HAP-1 (cell line): ENCODE measurements at regions not wholly inside any gene's neighbourhood (a gene's known extent, or its start where the extent isn't known, plus 50 kb on each side); places are given as distances from the start of the nearest gene placed in this dataset.

Experiments
- DNase-seq, 2 experiments: peaks; one replicate each; pipeline ENCODE4 v3.0.0-alpha.2; 2016 to 2020; ENCODE audit warnings: low spot score in 2 of 2
- H3K27me3 ChIP-seq: fragments of 250-450 bp; sonication (Bioruptor Pico); 2 replicates; pipeline ENCODE4 v1.5.1; 2020; ENCODE audit warnings: low read depth, mild to moderate bottlenecking, moderate library complexity
- H3K36me3 ChIP-seq: fragments of 250-450 bp; sonication (Bioruptor Pico); replicated peaks from 2 replicates; pipeline ENCODE4 v1.5.1; 2020; ENCODE audit warnings: mild to moderate bottlenecking
- H3K4me1 ChIP-seq: fragments of 250-450 bp; sonication (Bioruptor Pico); 2 replicates; pipeline ENCODE4 v1.5.1; 2020; ENCODE audit warnings: mild to moderate bottlenecking
- H3K4me3 ChIP-seq: fragments of 250-450 bp; sonication (Bioruptor Pico); 2 replicates; pipeline ENCODE4 v1.5.1; 2020; ENCODE audit warnings: mild to moderate bottlenecking, moderate library complexity
- H3K9me3 ChIP-seq: fragments of 250-450 bp; sonication (Bioruptor Pico); 2 replicates; pipeline ENCODE4 v1.5.1; 2020; ENCODE audit warnings: mild to moderate bottlenecking, moderate library complexity
- in situ Hi-C: fragments of 300-500 bp; cut with MboI; formaldehyde crosslinking; loops from 3 replicates; pipeline ENCODE4 v1.14.3; 2020; ENCODE audit warnings: low sequenced_read_pairs, inconsistent platforms, mixed read lengths

GRCh38 chr5:62138607-62139006 lies 167.4 kb upstream of the KIF2A start:
- H3K4me3 ChIP-seq = no peak overlapping the region
- peaks cover 2% of the 10 kb centered on the region; the same call in 1 of the 2 replicates for H3K4me1 ChIP-seq
- no peaks in the 10 kb centered on the region for H3K36me3 ChIP-seq
- in situ Hi-C loops = no loop called here
- H3K9me3 ChIP-seq = no peaks in the 10 kb centered on the region
- peak in 1 of 2 experiments; percentile 11 for DNase-seq
- no peaks in the 10 kb centered on the region for H3K27me3 ChIP-seq

- no peaks in the 10 kb centered on the region for H3K9me3 ChIP-seq
- no peak overlapping the region for H3K4me3 ChIP-seq
- no peaks in the 10 kb centered on the region for H3K27me3 ChIP-seq
- in situ Hi-C loops = no loop called here
- peaks cover 2% of the 10 kb centered on the region; the same call in 1 of the 2 replicates for H3K4me1 ChIP-seq
- no peak for DNase-seq
- H3K36me3 ChIP-seq = no peaks in the 10 kb centered on the region
Observed at GRCh38 chr5:62139741-62140140, 166.3 kb upstream of the KIF2A start.

GRCh38 chr5:62142351-62142750 lies 163.7 kb upstream of the KIF2A start:
- H3K4me1 ChIP-seq = peaks cover 2% of the 10 kb centered on the region; the same call in 1 of the 2 replicates
- H3K27me3 ChIP-seq = no peaks in the 10 kb centered on the region
- H3K9me3 ChIP-seq = no peaks in the 10 kb centered on the region
- H3K4me3 ChIP-seq = no peak overlapping the region
- DNase-seq = no peak
- no peaks in the 10 kb centered on the region for H3K36me3 ChIP-seq
- in situ Hi-C loops = no loop called here

GRCh38 chr5:62143268-62144229 lies 162.5 kb upstream of the KIF2A start:
- Histone ChIP-seq H3K4me1 (peaks cover 2% of the 10 kb centered on the region; the same call in 1 of the 2 replicates), H3K27me3 (no peaks in the 10 kb centered on the region), H3K9me3 (no peaks in the 10 kb centered on the region), H3K36me3 (no peaks in the 10 kb centered on the region), H3K4me3 (no peak overlapping the region)
- in situ Hi-C loops = no loop called here
- DNase-seq = peak in 1 of 2 experiments; percentile 42

GRCh38 chr5:62144401-62145022 lies 161.5 kb upstream of the KIF2A start:
- H3K27me3 ChIP-seq = no peaks in the 10 kb centered on the region
- no peak overlapping the region for H3K4me3 ChIP-seq
- in situ Hi-C loops = no loop called here
- H3K36me3 ChIP-seq = no peaks in the 10 kb centered on the region
- DNase-seq = no peak
- H3K4me1 ChIP-seq = peaks cover 2% of the 10 kb centered on the region; the same call in 1 of the 2 replicates
- H3K9me3 ChIP-seq = no peaks in the 10 kb centered on the region

GRCh38 chr5:62149879-62150278 lies 156.1 kb upstream of the KIF2A start:
- H3K36me3 ChIP-seq = no peaks in the 10 kb centered on the region

GRCh38 chr5:62152394-62153087 lies 153.5 kb upstream of the KIF2A start:
- in situ Hi-C loops = no loop called here
- no peaks in the 10 kb centered on the region for H3K4me1 ChIP-seq
- DNase-seq = no peak
- no peaks in the 10 kb centered on the region for H3K36me3 ChIP-seq
- H3K4me3 ChIP-seq = no peak overlapping the region
- no peaks in the 10 kb centered on the region; the same call in none of the 2 replicates for H3K9me3 ChIP-seq
- H3K27me3 ChIP-seq = no peaks in the 10 kb centered on the region

More at GRCh38 chr5:62149879-62150278, 156.1 kb upstream of the KIF2A start:
- DNase-seq = no peak
- Histone ChIP-seq H3K27me3 (no peaks in the 10 kb centered on the region), H3K9me3 (no peaks in the 10 kb centered on the region; the same call in 1 of the 2 replicates), H3K4me3 (no peak overlapping the region), H3K4me1 (no peaks in the 10 kb centered on the region)
- in situ Hi-C loops = no loop called here

- H3K27me3 ChIP-seq = no peaks in the 10 kb centered on the region
- H3K4me3 ChIP-seq = no peak overlapping the region
- no peak for DNase-seq
- in situ Hi-C loops = no loop called here
- no peaks in the 10 kb centered on the region; the same call in none of the 2 replicates for H3K9me3 ChIP-seq
- H3K4me1 ChIP-seq = no peaks in the 10 kb centered on the region
- no peaks in the 10 kb centered on the region for H3K36me3 ChIP-seq
Observed at GRCh38 chr5:62154758-62155157, 151.2 kb upstream of the KIF2A start.

GRCh38 chr5:62155988-62156387 lies 150.0 kb upstream of the KIF2A start:
- in situ Hi-C loops = no loop called here
- H3K9me3 ChIP-seq = no peaks in the 10 kb centered on the region; the same call in none of the 2 replicates
- H3K4me1 ChIP-seq = no peaks in the 10 kb centered on the region
- H3K36me3 ChIP-seq = no peaks in the 10 kb centered on the region
- no peak for DNase-seq
- no peak overlapping the region for H3K4me3 ChIP-seq
- no peaks in the 10 kb centered on the region for H3K27me3 ChIP-seq

- no peaks in the 10 kb centered on the region for H3K9me3 ChIP-seq
- H3K36me3 ChIP-seq = no peaks in the 10 kb centered on the region
- no peaks in the 10 kb centered on the region for H3K27me3 ChIP-seq
- in situ Hi-C loops = no loop called here
- no peak overlapping the region for H3K4me3 ChIP-seq
- no peak for DNase-seq
- H3K4me1 ChIP-seq = no peaks in the 10 kb centered on the region
Observed at GRCh38 chr5:62167561-62168057, 138.4 kb upstream of the KIF2A start.

GRCh38 chr5:62168506-62169281 lies 137.3 kb upstream of the KIF2A start:
- no peak for DNase-seq
- H3K36me3 ChIP-seq = no peaks in the 10 kb centered on the region
- H3K27me3 ChIP-seq = no peaks in the 10 kb centered on the region
- H3K4me3 ChIP-seq = no peak overlapping the region
- H3K4me1 ChIP-seq = no peaks in the 10 kb centered on the region
- in situ Hi-C loops = no loop called here
- H3K9me3 ChIP-seq = no peaks in the 10 kb centered on the region

- H3K27me3 ChIP-seq = no peaks in the 10 kb centered on the region
- in situ Hi-C loops = no loop called here
- H3K4me3 ChIP-seq = no peak overlapping the region
- no peak for DNase-seq
- no peaks in the 10 kb centered on the region for H3K36me3 ChIP-seq
- no peaks in the 10 kb centered on the region for H3K9me3 ChIP-seq
- no peaks in the 10 kb centered on the region for H3K4me1 ChIP-seq
Observed at GRCh38 chr5:62178258-62178657, 127.7 kb upstream of the KIF2A start.

- no peak for DNase-seq
- in situ Hi-C loops = no loop called here
- no peaks in the 10 kb centered on the region for H3K27me3 ChIP-seq
- H3K4me3 ChIP-seq = no peak overlapping the region
- H3K36me3 ChIP-seq = no peaks in the 10 kb centered on the region
- no peaks in the 10 kb centered on the region for H3K9me3 ChIP-seq
- no peaks in the 10 kb centered on the region for H3K4me1 ChIP-seq
Observed at GRCh38 chr5:62182802-62183201, 123.2 kb upstream of the KIF2A start.
